GM12892 (cell line): ENCODE measurements at regions not wholly inside any gene's neighbourhood (a gene's known extent, or its start where the extent isn't known, plus 50 kb on each side); places are given as distances from the start of the nearest gene placed in this dataset.

Experiments
- POLR2A ChIP-seq: IDR thresholded peaks from 2 replicates; pipeline ENCODE4 v1.6.1; 2011; ENCODE audit warnings: low read depth, low read length, control low read depth
- POLR2AphosphoS5 ChIP-seq: IDR thresholded peaks from 2 replicates; pipeline ENCODE4 v1.6.1; 2011; ENCODE audit warnings: low read depth, low read length, control low read depth
- TAF1 ChIP-seq: IDR thresholded peaks from 2 replicates; pipeline ENCODE4 v1.6.1; 2011; ENCODE audit warnings: low read depth, mild to moderate bottlenecking, control low read depth, low read length, borderline replicate concordance

DNA sequence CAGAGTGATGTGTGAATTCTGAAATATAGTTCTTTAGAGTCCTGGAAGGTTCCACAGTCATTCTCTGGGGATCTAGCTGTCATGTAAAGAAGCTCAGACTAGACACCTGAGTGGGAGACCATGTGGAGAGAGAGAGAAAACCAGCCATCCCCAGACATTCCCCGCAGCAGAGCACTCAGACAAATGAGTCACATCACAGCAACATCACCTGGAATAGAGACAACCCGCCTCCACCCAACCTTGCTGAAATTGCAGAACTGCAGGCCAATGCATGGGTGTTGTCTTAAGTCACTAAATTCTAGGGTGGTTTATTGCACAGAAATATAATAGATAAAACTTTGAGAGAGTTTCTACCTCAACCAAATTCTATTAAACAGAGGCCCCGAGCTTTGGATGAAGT is 392.0 kb upstream of the DYNLRB2 start:
- TF ChIP-seq POLR2AphosphoS5 (no peak), POLR2A (no peak), TAF1 (no peak)
